ENCODE measurements at regions not wholly inside any gene's neighbourhood (a gene's known extent, or its start where the extent isn't known, plus 50 kb on each side); places are given as distances from the start of the nearest gene placed in this dataset.

DNA sequence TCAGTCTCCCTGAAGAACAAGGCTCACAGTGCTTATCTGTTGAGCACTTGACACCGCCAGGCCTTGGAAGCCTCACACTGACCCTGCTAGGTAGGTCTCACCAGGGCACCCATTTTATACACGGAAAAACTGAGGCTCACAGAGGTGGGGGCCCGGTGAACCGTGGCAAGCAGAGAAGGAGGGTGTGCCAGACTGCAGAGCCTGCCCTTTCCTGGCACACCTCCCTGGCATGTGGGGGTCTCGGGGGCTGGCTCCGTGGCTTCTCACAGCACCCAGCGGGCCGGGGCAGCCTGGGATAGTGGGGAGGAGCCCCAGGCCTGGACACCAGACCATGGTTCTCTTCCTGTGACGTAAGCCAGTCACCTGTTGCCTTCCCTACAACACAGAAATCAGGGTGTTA lies 53.7 kb upstream of the IER5L start:
- TF ChIP-seq CTCF (IDR thresholded peaks at IDR 0.05) (no peak), POLR2A (IDR thresholded peaks at IDR 0.05) (no peak), EP300 (IDR thresholded peaks at IDR 0.05) (no peak)
